WI38 (cell line): ENCODE measurements at regions not wholly inside any gene's neighbourhood (a gene's known extent, or its start where the extent isn't known, plus 50 kb on each side); places are given as distances from the start of the nearest gene placed in this dataset.

Experiments
- H3K4me3 ChIP-seq: 2 replicates; pipeline ENCODE4 v1.5.1; 2011; ENCODE audit warnings: low read depth, mild to moderate bottlenecking, control low read depth, low read length
- CTCF ChIP-seq: IDR thresholded peaks from 2 replicates; pipeline ENCODE4 v1.5.1; 2012; ENCODE audit warnings: low read depth, mild to moderate bottlenecking, control low read depth, low read length

- no peak overlapping the region for H3K4me3 ChIP-seq
- TF ChIP-seq CTCF, result no peak
These were observed 176.5 kb upstream of the RALGAPA2 start for GRCh38 chr20:20888936-20889335.

- no peak for TF ChIP-seq CTCF
- no peak overlapping the region for H3K4me3 ChIP-seq
These were observed 175.8 kb upstream of the RALGAPA2 start for GRCh38 chr20:20888266-20888656.

GRCh38 chr20:20887593-20888265 is 175.3 kb upstream of the RALGAPA2 start:
- no peak for TF ChIP-seq CTCF
- H3K4me3 ChIP-seq, result no peak overlapping the region

GRCh38 chr20:20881808-20882207 is 169.4 kb upstream of the RALGAPA2 start:
- no peak for TF ChIP-seq CTCF

GRCh38 chr20:20877079-20877478 is 164.6 kb upstream of the RALGAPA2 start:
- H3K4me3 ChIP-seq, result no peak overlapping the region
- TF ChIP-seq CTCF, result no peak

More at GRCh38 chr20:20881808-20882207, 169.4 kb upstream of the RALGAPA2 start:
- no peak overlapping the region for H3K4me3 ChIP-seq

GRCh38 chr20:20875716-20876115 is 163.3 kb upstream of the RALGAPA2 start:
- H3K4me3 ChIP-seq, result no peak overlapping the region
- no peak for TF ChIP-seq CTCF

- no peak for TF ChIP-seq CTCF
- H3K4me3 ChIP-seq, result no peak overlapping the region
These were observed 160.0 kb upstream of the RALGAPA2 start for GRCh38 chr20:20872428-20872827.
